ENCODE measurements at regions not wholly inside any gene's neighbourhood (a gene's known extent, or its start where the extent isn't known, plus 50 kb on each side); places are given as distances from the start of the nearest gene placed in this dataset.

GRCh38 chr7:47653550-47654411 lies 71.9 kb upstream of the TNS3 start:
- H3K9me3 ChIP-seq (ENCODE audit: control insufficient read depth in 2 of 2, low read length in 2 of 2), result no peaks in the 10 kb centered on the region
- H3K9ac ChIP-seq (ENCODE audit: low read depth in 1 of 2, low read length in 2 of 2), result no peak overlapping the region

GRCh38 chr7:47652591-47652990 lies 70.7 kb upstream of the TNS3 start:
- H3K27me3 ChIP-seq (ENCODE audit: control insufficient read depth in 2 of 2, insufficient read depth in 2 of 2, low read length in 2 of 2), result no peaks in the 10 kb centered on the region
- H3K4me1 ChIP-seq (ENCODE audit: control insufficient read depth in 2 of 2, insufficient read depth in 2 of 2, low read length in 2 of 2), result no peaks in the 10 kb centered on the region
- H3K9me3 ChIP-seq (ENCODE audit: control insufficient read depth in 2 of 2, low read length in 2 of 2), result no peaks in the 10 kb centered on the region
- H3K9ac ChIP-seq (ENCODE audit: low read depth in 1 of 2, low read length in 2 of 2), result no peak overlapping the region
- no peak overlapping the region for H3K4me3 ChIP-seq (ENCODE audit: low read length in 2 of 2)
- H3K27ac ChIP-seq (ENCODE audit: low read depth in 2 of 2, low read length in 2 of 2), result no peak overlapping the region
- no peaks in the 10 kb centered on the region for H3K36me3 ChIP-seq (ENCODE audit: control insufficient read depth in 2 of 2, insufficient read depth in 2 of 2, low read length in 2 of 2)

More at GRCh38 chr7:47653550-47654411, 71.9 kb upstream of the TNS3 start:
- no peaks in the 10 kb centered on the region for H3K4me1 ChIP-seq (ENCODE audit: control insufficient read depth in 2 of 2, insufficient read depth in 2 of 2, low read length in 2 of 2)
- no peaks in the 10 kb centered on the region for H3K27me3 ChIP-seq (ENCODE audit: control insufficient read depth in 2 of 2, insufficient read depth in 2 of 2, low read length in 2 of 2)
- H3K4me3 ChIP-seq (ENCODE audit: low read length in 2 of 2), result no peak overlapping the region
- no peaks in the 10 kb centered on the region for H3K36me3 ChIP-seq (ENCODE audit: control insufficient read depth in 2 of 2, insufficient read depth in 2 of 2, low read length in 2 of 2)
- no peak overlapping the region for H3K27ac ChIP-seq (ENCODE audit: low read depth in 2 of 2, low read length in 2 of 2)

GRCh38 chr7:47651355-47652317 lies 69.7 kb upstream of the TNS3 start:
- no peaks in the 10 kb centered on the region for H3K36me3 ChIP-seq (ENCODE audit: control insufficient read depth in 2 of 2, insufficient read depth in 2 of 2, low read length in 2 of 2)
- no peak overlapping the region for H3K9ac ChIP-seq (ENCODE audit: low read depth in 1 of 2, low read length in 2 of 2)
- no peaks in the 10 kb centered on the region for H3K9me3 ChIP-seq (ENCODE audit: control insufficient read depth in 2 of 2, low read length in 2 of 2)
- H3K27me3 ChIP-seq (ENCODE audit: control insufficient read depth in 2 of 2, insufficient read depth in 2 of 2, low read length in 2 of 2), result no peaks in the 10 kb centered on the region
- H3K4me3 ChIP-seq (ENCODE audit: low read length in 2 of 2), result no peak overlapping the region
- no peak overlapping the region for H3K27ac ChIP-seq (ENCODE audit: low read depth in 2 of 2, low read length in 2 of 2)
- peaks cover 0 to 4% of the 10 kb centered on the region in 2 donors for H3K4me1 ChIP-seq (ENCODE audit: control insufficient read depth in 2 of 2, insufficient read depth in 2 of 2, low read length in 2 of 2)

GRCh38 chr7:47649919-47650318 lies 68.0 kb upstream of the TNS3 start:
- no peak overlapping the region for H3K9ac ChIP-seq (ENCODE audit: low read depth in 1 of 2, low read length in 2 of 2)
- no peak overlapping the region for H3K27ac ChIP-seq (ENCODE audit: low read depth in 2 of 2, low read length in 2 of 2)
- H3K27me3 ChIP-seq (ENCODE audit: control insufficient read depth in 2 of 2, insufficient read depth in 2 of 2, low read length in 2 of 2), result no peaks in the 10 kb centered on the region
- no peak overlapping the region for H3K4me3 ChIP-seq (ENCODE audit: low read length in 2 of 2)
- H3K4me1 ChIP-seq (ENCODE audit: control insufficient read depth in 2 of 2, insufficient read depth in 2 of 2, low read length in 2 of 2), result peaks cover 0 to 4% of the 10 kb centered on the region in 2 donors
- no peaks in the 10 kb centered on the region for H3K36me3 ChIP-seq (ENCODE audit: control insufficient read depth in 2 of 2, insufficient read depth in 2 of 2, low read length in 2 of 2)
- no peaks in the 10 kb centered on the region for H3K9me3 ChIP-seq (ENCODE audit: control insufficient read depth in 2 of 2, low read length in 2 of 2)

GRCh38 chr7:47648275-47648925 lies 66.5 kb upstream of the TNS3 start:
- Histone ChIP-seq H3K27me3 (ENCODE audit: control insufficient read depth in 2 of 2, insufficient read depth in 2 of 2, low read length in 2 of 2) (no peaks in the 10 kb centered on the region), H3K9me3 (ENCODE audit: control insufficient read depth in 2 of 2, low read length in 2 of 2) (no peaks in the 10 kb centered on the region), H3K27ac (ENCODE audit: low read depth in 2 of 2, low read length in 2 of 2) (no peak overlapping the region), H3K36me3 (ENCODE audit: control insufficient read depth in 2 of 2, insufficient read depth in 2 of 2, low read length in 2 of 2) (no peaks in the 10 kb centered on the region), H3K4me1 (ENCODE audit: control insufficient read depth in 2 of 2, insufficient read depth in 2 of 2, low read length in 2 of 2) (peaks cover 0 to 4% of the 10 kb centered on the region in 2 donors), H3K4me3 (ENCODE audit: low read length in 2 of 2) (no peak overlapping the region), H3K9ac (ENCODE audit: low read depth in 1 of 2, low read length in 2 of 2) (no peak overlapping the region)

GRCh38 chr7:47647918-47648250 lies 66.0 kb upstream of the TNS3 start:
- no peak overlapping the region for H3K27ac ChIP-seq (ENCODE audit: low read depth in 2 of 2, low read length in 2 of 2)
- H3K9ac ChIP-seq (ENCODE audit: low read depth in 1 of 2, low read length in 2 of 2), result no peak overlapping the region
- no peak overlapping the region for H3K4me3 ChIP-seq (ENCODE audit: low read length in 2 of 2)

GRCh38 chr7:47647181-47647917 lies 65.4 kb upstream of the TNS3 start:
- Histone ChIP-seq H3K4me3 (ENCODE audit: low read length in 2 of 2) (no peak overlapping the region), H3K27ac (ENCODE audit: low read depth in 2 of 2, low read length in 2 of 2) (no peak overlapping the region), H3K9ac (ENCODE audit: low read depth in 1 of 2, low read length in 2 of 2) (no peak overlapping the region)

More at GRCh38 chr7:47647918-47648250, 66.0 kb upstream of the TNS3 start:
- peaks cover 0 to 4% of the 10 kb centered on the region in 2 donors for H3K4me1 ChIP-seq (ENCODE audit: control insufficient read depth in 2 of 2, insufficient read depth in 2 of 2, low read length in 2 of 2)
- no peaks in the 10 kb centered on the region for H3K27me3 ChIP-seq (ENCODE audit: control insufficient read depth in 2 of 2, insufficient read depth in 2 of 2, low read length in 2 of 2)
- no peaks in the 10 kb centered on the region for H3K36me3 ChIP-seq (ENCODE audit: control insufficient read depth in 2 of 2, insufficient read depth in 2 of 2, low read length in 2 of 2)
- H3K9me3 ChIP-seq (ENCODE audit: control insufficient read depth in 2 of 2, low read length in 2 of 2), result no peaks in the 10 kb centered on the region

GRCh38 chr7:47643716-47644400 lies 61.9 kb upstream of the TNS3 start:
- no peaks in the 10 kb centered on the region for H3K36me3 ChIP-seq (ENCODE audit: control insufficient read depth in 2 of 2, insufficient read depth in 2 of 2, low read length in 2 of 2)
- no peaks in the 10 kb centered on the region for H3K9me3 ChIP-seq (ENCODE audit: control insufficient read depth in 2 of 2, low read length in 2 of 2)
- H3K4me1 ChIP-seq (ENCODE audit: control insufficient read depth in 2 of 2, insufficient read depth in 2 of 2, low read length in 2 of 2), result peaks cover 0 to 4% of the 10 kb centered on the region in 2 donors
- H3K4me3 ChIP-seq (ENCODE audit: low read length in 2 of 2), result no peak overlapping the region
- no peaks in the 10 kb centered on the region for H3K27me3 ChIP-seq (ENCODE audit: control insufficient read depth in 2 of 2, insufficient read depth in 2 of 2, low read length in 2 of 2)
- no peak overlapping the region for H3K27ac ChIP-seq (ENCODE audit: low read depth in 2 of 2, low read length in 2 of 2)
- no peak overlapping the region for H3K9ac ChIP-seq (ENCODE audit: low read depth in 1 of 2, low read length in 2 of 2)

More at GRCh38 chr7:47647181-47647917, 65.4 kb upstream of the TNS3 start:
- H3K9me3 ChIP-seq (ENCODE audit: control insufficient read depth in 2 of 2, low read length in 2 of 2), result no peaks in the 10 kb centered on the region
- H3K27me3 ChIP-seq (ENCODE audit: control insufficient read depth in 2 of 2, insufficient read depth in 2 of 2, low read length in 2 of 2), result no peaks in the 10 kb centered on the region
- peaks cover 0 to 4% of the 10 kb centered on the region in 2 donors for H3K4me1 ChIP-seq (ENCODE audit: control insufficient read depth in 2 of 2, insufficient read depth in 2 of 2, low read length in 2 of 2)
- no peaks in the 10 kb centered on the region for H3K36me3 ChIP-seq (ENCODE audit: control insufficient read depth in 2 of 2, insufficient read depth in 2 of 2, low read length in 2 of 2)

- no peak overlapping the region for H3K27ac ChIP-seq (ENCODE audit: low read depth in 2 of 2, low read length in 2 of 2)
These were observed 58.4 kb upstream of the TNS3 start for GRCh38 chr7:47640265-47640664.

More at GRCh38 chr7:47640265-47640664, 58.4 kb upstream of the TNS3 start:
- H3K9me3 ChIP-seq (ENCODE audit: control insufficient read depth in 2 of 2, low read length in 2 of 2), result no peaks in the 10 kb centered on the region
- peaks cover 2 to 3% of the 10 kb centered on the region in 2 donors for H3K4me1 ChIP-seq (ENCODE audit: control insufficient read depth in 2 of 2, insufficient read depth in 2 of 2, low read length in 2 of 2)
- no peaks in the 10 kb centered on the region for H3K36me3 ChIP-seq (ENCODE audit: control insufficient read depth in 2 of 2, insufficient read depth in 2 of 2, low read length in 2 of 2)
- H3K9ac ChIP-seq (ENCODE audit: low read depth in 1 of 2, low read length in 2 of 2), result no peak overlapping the region
- no peak overlapping the region for H3K4me3 ChIP-seq (ENCODE audit: low read length in 2 of 2)
- no peaks in the 10 kb centered on the region for H3K27me3 ChIP-seq (ENCODE audit: control insufficient read depth in 2 of 2, insufficient read depth in 2 of 2, low read length in 2 of 2)

Measured in mucosa of rectum (tissue), 2 donors.